Tibial nerve (tissue), 4 donors: ENCODE measurements at regions not wholly inside any gene's neighbourhood (a gene's known extent, or its start where the extent isn't known, plus 50 kb on each side); places are given as distances from the start of the nearest gene placed in this dataset.
"Not testable (repeated sequence)": the region's sequence is repeated elsewhere in the genome, so short reads cannot be mapped to it uniquely, and the experiment has no call there.

ENCODE experiments used
- DNase-seq, 2 donors: peaks; one replicate each; pipeline ENCODE4 v3.0.0-alpha.2; 2019; ENCODE audit warnings: low spot score in 2 of 2
- H3K27ac ChIP-seq, 4 donors: fragments of 200-600 bp; sonication (generic) in 3 of 4; one replicate each; pipeline ENCODE4 v1.5.1; 2017 to 2019; ENCODE audit warnings: mild to moderate bottlenecking in 1 of 4
- H3K27me3 ChIP-seq, 2 donors: fragments of 200-600 bp; sonication (generic) in 1 of 2; one replicate each; pipeline versions ENCODE4 v1.5.1 to v1.6.0; 2017 to 2019
- H3K36me3 ChIP-seq, 3 donors: fragments of 200-600 bp; sonication (generic); one replicate each; pipeline ENCODE4 v1.5.1; 2018 to 2019
- H3K4me1 ChIP-seq, 4 donors: fragments of 200-600 bp; sonication (generic) in 3 of 4; one replicate each; pipeline ENCODE4 v1.5.1; 2017 to 2019
- H3K4me3 ChIP-seq, 4 donors: fragments of 200-600 bp; sonication (generic) in 3 of 4; one replicate each; pipeline ENCODE4 v1.5.1; 2017 to 2019; ENCODE audit warnings: mild to moderate bottlenecking in 1 of 4, moderate library complexity in 1 of 4
- H3K9me3 ChIP-seq, 4 donors: fragments of 200-600 bp; sonication (generic) in 3 of 4; one replicate each; pipeline ENCODE4 v1.5.1; 2017 to 2019
- CTCF ChIP-seq, 5 experiments: fragments of 200-600 bp in 3 of 5; fragments of 450-650 bp in 2 of 5; sonication (generic) in 3 of 5; IDR thresholded peaks; one replicate each; pipeline ENCODE4 v1.5.1; 2016 to 2019; ENCODE audit warnings: antibody characterized with exemption in 5 of 5, mild to moderate bottlenecking in 3 of 5, moderate library complexity in 2 of 5
- EP300 ChIP-seq, 2 donors: sonication (generic); formaldehyde crosslinking; IDR thresholded peaks; one replicate each; pipeline ENCODE4 v1.6.1; 2017; ENCODE audit warnings: antibody characterized with exemption in 2 of 2, mild to moderate bottlenecking in 1 of 2
- POLR2A ChIP-seq, 2 donors: fragments of 450-650 bp; IDR thresholded peaks; one replicate each; pipeline ENCODE4 v1.6.1; 2017; ENCODE audit warnings: antibody characterized with exemption in 2 of 2, mild to moderate bottlenecking in 2 of 2, moderate library complexity in 2 of 2
- WGBS, 2 donors: methylation state at CpG; one replicate each; pipeline ENCODE4 v1.1.5; 2018; 5-methylcytosine and 5-hydroxymethylcytosine counted together

DNA sequence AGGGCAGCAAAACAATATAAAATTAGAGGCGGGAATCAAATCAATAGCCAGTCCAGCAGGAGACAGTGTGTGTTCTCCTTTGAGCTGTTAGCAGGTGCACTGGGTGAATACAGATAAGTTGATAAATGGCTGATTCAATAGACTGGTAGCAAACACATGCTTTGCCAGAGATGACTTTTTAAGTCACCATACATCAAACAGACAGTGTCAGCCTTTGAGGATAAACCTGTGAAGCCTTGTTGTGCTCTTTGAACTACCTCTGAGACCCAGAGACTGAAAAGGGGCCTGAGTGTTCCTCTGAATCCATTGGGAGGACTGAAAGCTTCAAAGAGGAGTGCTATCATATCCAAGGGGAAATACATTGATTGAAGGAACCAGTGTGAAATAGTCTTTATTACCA, 301.9 kb downstream of the RASEF start:
- WGBS, 2 donors = 88 to 91% methylated on average over 1 of the region's 1 CpG
- TF ChIP-seq EP300 (IDR thresholded peaks at IDR 0.05) (no peak), CTCF (IDR thresholded peaks at IDR 0.05) (no peak), POLR2A (IDR thresholded peaks at IDR 0.05) (no peak)
- DNase-seq = no peak
- no peaks in the 10 kb centered on the region for H3K4me1 ChIP-seq
- H3K27ac ChIP-seq = no peak overlapping the region
- H3K9me3 ChIP-seq = peaks cover 0 to 5% (median 0%) of the 10 kb centered on the region in 4 donors
- H3K36me3 ChIP-seq = no peaks in the 10 kb centered on the region
- H3K27me3 ChIP-seq = no peaks in the 10 kb centered on the region
- H3K4me3 ChIP-seq = no peak overlapping the region

DNA sequence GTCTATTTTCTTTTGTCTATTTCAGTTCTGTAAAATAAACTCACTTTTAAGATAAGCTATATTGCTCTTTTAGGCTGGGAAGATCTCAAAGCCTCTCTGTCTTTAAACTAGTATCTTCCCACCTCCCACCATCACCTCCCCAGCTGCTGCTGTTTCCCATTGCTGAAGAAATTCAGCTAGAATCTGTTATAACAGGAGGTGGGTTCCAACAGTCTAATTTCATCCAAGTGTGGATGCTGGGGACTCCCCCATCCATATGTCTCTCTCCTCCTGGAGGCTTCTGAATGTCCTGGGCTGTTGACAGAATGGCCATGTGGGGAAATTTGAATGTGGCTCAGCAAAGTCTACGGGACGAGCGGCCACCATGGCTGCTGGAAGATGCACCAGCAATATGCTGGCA, 301.0 kb downstream of the RASEF start:
- TF ChIP-seq CTCF (IDR thresholded peaks at IDR 0.05) = no peak
- no peak for TF ChIP-seq EP300 (IDR thresholded peaks at IDR 0.05)
- TF ChIP-seq POLR2A (IDR thresholded peaks at IDR 0.05) = no peak
- Histone ChIP-seq H3K4me3 (no peak overlapping the region), H3K4me1 (no peaks in the 10 kb centered on the region), H3K27me3 (no peaks in the 10 kb centered on the region), H3K36me3 (no peaks in the 10 kb centered on the region), H3K27ac (no peak overlapping the region), H3K9me3 (peaks cover 0 to 5% (median 0%) of the 10 kb centered on the region in 4 donors)
- DNase-seq = no peak
- 92 to 93% methylated on average over 3 of the region's 3 CpGs for WGBS, 2 donors

GRCh38 chr9:82763656-82764055, 299.3 kb downstream of the RASEF start:
- H3K27ac ChIP-seq = no peak overlapping the region
- WGBS, 2 donors = 45 to 51% methylated on average over 3 of the region's 3 CpGs
- DNase-seq = no peak
- TF ChIP-seq POLR2A (IDR thresholded peaks at IDR 0.05) (no peak), EP300 (IDR thresholded peaks at IDR 0.05) (no peak), CTCF (IDR thresholded peaks at IDR 0.05) (no peak)
- H3K9me3 ChIP-seq = no peaks in the 10 kb centered on the region
- H3K36me3 ChIP-seq = no peaks in the 10 kb centered on the region
- no peaks in the 10 kb centered on the region for H3K4me1 ChIP-seq
- H3K4me3 ChIP-seq = no peak overlapping the region
- H3K27me3 ChIP-seq = no peaks in the 10 kb centered on the region

DNA sequence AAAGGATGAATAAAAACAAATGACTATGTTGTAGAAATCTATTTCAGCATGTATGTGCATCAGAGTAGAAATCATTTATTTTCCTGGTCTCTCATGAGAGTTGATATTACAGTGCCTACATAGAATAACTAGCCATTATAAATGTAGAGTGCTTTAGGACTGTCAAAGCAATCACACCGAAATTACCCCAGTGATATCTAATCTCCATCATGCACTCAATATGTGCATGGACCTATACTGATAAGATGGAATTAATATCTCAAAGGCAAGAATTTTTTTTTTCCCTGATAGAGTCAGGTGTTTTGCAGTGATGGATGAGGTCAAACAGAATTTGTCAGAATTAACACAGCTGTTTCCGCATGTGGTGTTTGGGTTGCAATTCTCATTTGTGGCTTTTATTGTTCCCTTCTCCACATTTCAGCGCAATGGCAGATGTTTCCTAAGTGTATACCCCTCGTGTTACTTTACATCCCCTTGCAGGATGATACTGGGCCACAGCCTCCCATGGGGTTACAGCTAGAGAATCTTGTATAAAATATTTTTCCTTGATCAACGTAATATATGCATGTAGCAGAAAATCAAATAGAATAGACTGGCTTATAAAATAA, 298.8 kb downstream of the RASEF start:
- Histone ChIP-seq H3K27ac (no peak overlapping the region), H3K9me3 (no peaks in the 10 kb centered on the region), H3K4me1 (no peaks in the 10 kb centered on the region), H3K27me3 (no peaks in the 10 kb centered on the region), H3K4me3 (no peak overlapping the region), H3K36me3 (no peaks in the 10 kb centered on the region)
- 62% methylated on average over 5 of the region's 5 CpGs for WGBS, 2 donors
- TF ChIP-seq CTCF (IDR thresholded peaks at IDR 0.05) = no peak
- TF ChIP-seq EP300 (IDR thresholded peaks at IDR 0.05) = no peak
- TF ChIP-seq POLR2A (IDR thresholded peaks at IDR 0.05) = no peak
- no peak for DNase-seq

DNA sequence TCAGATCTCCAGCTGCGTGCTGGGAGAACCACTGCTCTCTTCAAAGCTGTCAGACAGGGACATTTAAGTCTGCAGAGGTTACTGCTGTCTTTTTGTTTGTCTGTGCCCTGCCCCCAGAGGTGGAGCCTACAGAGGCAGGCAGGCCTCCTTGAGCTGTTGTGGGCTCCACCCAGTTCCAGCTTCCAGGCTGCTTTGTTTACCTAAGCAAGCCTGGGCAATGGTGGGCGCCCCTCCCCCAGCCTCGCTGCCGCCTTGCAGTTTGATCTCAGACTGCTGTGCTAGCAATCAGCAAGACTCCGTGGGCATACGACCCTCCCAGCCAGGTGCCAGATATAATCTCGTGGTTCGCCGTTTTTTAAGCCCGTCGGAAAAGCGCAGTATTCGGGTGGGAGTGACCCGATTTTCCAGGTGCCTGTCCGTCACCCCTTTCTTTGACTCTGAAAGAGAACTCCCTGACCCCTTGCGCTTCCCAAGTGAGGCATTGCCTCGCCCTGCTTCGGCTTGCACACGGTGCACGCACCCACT, 288.2 kb downstream of the RASEF start:
- DNase-seq, H3K36me3 ChIP-seq, H3K4me1 ChIP-seq, H3K27me3 ChIP-seq, H3K9me3 ChIP-seq, H3K27ac ChIP-seq, H3K4me3 ChIP-seq: not testable (repeated sequence)
- WGBS, 2 donors = 83 to 89% methylated on average over 19 to 20 of the region's 20 CpGs

GRCh38 chr9:82776508-82776907, 286.4 kb downstream of the RASEF start:
- no peaks in the 10 kb centered on the region for H3K9me3 ChIP-seq
- H3K4me3 ChIP-seq = no peak overlapping the region
- no peaks in the 10 kb centered on the region for H3K4me1 ChIP-seq
- TF ChIP-seq EP300 (IDR thresholded peaks at IDR 0.05) = no peak
- no peaks in the 10 kb centered on the region for H3K36me3 ChIP-seq
- no peak for DNase-seq
- H3K27ac ChIP-seq = no peak overlapping the region
- H3K27me3 ChIP-seq = no peaks in the 10 kb centered on the region
